ENCODE measurements at regions not wholly inside any gene's neighbourhood (a gene's known extent, or its start where the extent isn't known, plus 50 kb on each side); places are given as distances from the start of the nearest gene placed in this dataset.

GRCh38 chr10:91705948-91706670 is 73.2 kb upstream of the PPP1R3C start:
- H3K4me3 ChIP-seq (ENCODE audit: low read depth, low read length) = no peak overlapping the region
- DNase-seq (ENCODE audit: low read depth) = no peak
- TF ChIP-seq CTCF (conservative IDR thresholded peaks at IDR 0.05; ENCODE audit: low read depth, low read length) = no peak

GRCh38 chr10:91702620-91703019 is 69.7 kb upstream of the PPP1R3C start:
- no peak overlapping the region for H3K4me3 ChIP-seq (ENCODE audit: low read depth, low read length)
- DNase-seq (ENCODE audit: low read depth) = no peak
- TF ChIP-seq CTCF (conservative IDR thresholded peaks at IDR 0.05; ENCODE audit: low read depth, low read length) = no peak

DNA sequence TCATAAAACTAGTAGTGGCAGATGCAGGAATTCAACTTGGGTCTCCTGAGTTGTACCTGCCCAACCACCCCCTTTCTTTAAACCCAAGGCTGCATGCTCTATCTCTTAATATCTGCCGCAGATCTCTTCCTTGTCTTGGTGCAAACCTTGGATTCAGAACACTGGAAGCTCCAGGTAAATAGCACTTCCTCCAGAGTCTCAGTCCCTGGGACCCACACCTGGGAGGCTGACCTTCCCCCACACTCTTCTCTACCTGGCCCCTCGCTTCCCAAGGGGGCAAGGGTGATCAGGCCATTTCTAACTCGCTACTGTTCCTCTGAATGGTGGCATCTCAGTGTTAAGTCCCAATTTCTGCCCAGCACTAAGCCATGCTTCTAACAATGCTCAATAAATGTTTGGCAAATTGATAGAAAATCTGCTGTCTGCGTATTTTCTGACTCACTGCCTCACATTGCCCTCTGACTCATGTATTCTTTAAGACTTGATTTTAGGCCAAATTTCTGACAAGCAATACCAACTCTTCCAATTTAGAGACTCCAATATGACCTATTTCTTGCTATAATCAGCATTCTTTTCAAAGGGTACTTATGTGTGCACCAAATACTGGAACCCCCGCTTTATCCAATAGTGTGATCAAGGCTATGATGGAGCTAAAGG is 68.0 kb upstream of the PPP1R3C start:
- no peak for DNase-seq (ENCODE audit: low read depth)
- no peak overlapping the region for H3K4me3 ChIP-seq (ENCODE audit: low read depth, low read length)
- no peak for TF ChIP-seq CTCF (conservative IDR thresholded peaks at IDR 0.05; ENCODE audit: low read depth, low read length)

- no peak overlapping the region for H3K4me3 ChIP-seq (ENCODE audit: low read depth, low read length)
- DNase-seq (ENCODE audit: low read depth) = no peak
- no peak for TF ChIP-seq CTCF (conservative IDR thresholded peaks at IDR 0.05; ENCODE audit: low read depth, low read length)
Measured at GRCh38 chr10:91700273-91700672, 67.4 kb upstream of the PPP1R3C start.

DNA sequence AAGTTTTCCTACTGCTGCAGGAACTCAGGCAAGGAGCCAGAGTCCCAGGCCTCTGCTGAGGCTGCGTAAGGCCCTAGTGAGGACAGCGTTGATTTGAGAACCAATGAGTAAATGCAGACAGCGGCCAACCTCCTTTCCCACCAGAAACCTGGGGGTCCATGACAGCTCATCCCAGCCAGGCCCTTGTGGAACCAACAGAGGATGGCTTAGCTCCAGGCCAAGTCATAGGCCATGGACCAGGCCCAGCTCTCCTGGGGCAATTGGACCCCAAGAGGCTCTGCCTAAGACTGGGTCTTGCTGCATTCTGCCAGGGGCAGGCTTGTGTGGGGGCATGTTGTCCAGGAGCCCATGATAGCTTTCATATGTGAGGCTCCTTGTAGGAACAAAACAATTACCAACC is 65.4 kb upstream of the PPP1R3C start:
- no peak for DNase-seq (ENCODE audit: low read depth)
- no peak for TF ChIP-seq CTCF (conservative IDR thresholded peaks at IDR 0.05; ENCODE audit: low read depth, low read length)
- no peak overlapping the region for H3K4me3 ChIP-seq (ENCODE audit: low read depth, low read length)

- DNase-seq (ENCODE audit: low read depth) = no peak
- peak; percentile 88 for TF ChIP-seq CTCF (conservative IDR thresholded peaks at IDR 0.05; ENCODE audit: low read depth, low read length)
- H3K4me3 ChIP-seq (ENCODE audit: low read depth, low read length) = no peak overlapping the region
Measured at GRCh38 chr10:91694170-91694794, 61.4 kb upstream of the PPP1R3C start.
